ENCODE measurements at regions not wholly inside any gene's neighbourhood (a gene's known extent, or its start where the extent isn't known, plus 50 kb on each side); places are given as distances from the start of the nearest gene placed in this dataset.

DNA sequence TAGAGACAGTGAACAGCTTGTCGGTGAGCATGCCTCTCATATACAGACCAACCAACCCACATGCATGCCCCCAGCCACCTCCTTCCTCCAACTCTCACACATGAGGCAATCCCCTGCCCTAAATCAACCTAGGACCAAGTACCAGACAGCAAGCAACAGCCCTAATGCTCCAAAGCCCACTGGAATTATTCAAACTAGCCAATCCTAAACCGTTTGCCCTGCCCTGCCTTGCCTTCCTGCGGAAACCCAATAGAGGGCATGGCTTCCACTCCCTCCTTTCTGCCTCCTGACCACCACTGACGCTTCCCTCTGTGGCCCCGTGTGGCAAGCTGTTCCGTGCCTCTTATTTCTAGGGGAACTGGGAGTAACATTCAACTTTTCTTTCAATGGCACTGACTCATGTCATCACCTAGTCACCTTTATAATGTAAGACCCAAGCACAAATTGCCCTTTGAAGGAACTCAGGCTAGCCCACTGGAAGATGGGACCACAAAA, 129.3 kb upstream of the GJB5 start:
- TF ChIP-seq CTCF (conservative IDR thresholded peaks at IDR 0.05; ENCODE audit: low read length) (no peak), EZH2phosphoT487 (IDR thresholded peaks at IDR 0.05; ENCODE audit: borderline replicate concordance, low read depth, low read length) (no peak)

Data from OCI-LY7 (cell line).